ENCODE measurements at regions not wholly inside any gene's neighbourhood (a gene's known extent, or its start where the extent isn't known, plus 50 kb on each side); places are given as distances from the start of the nearest gene placed in this dataset.

GRCh38 chr12:89251342-89252271, 100.7 kb downstream of the DUSP6 start:
- no peak overlapping the region for H3K27ac Mint-ChIP-seq
- 89 to 94% methylated on average over 3 to 5 of the region's 6 CpGs for WGBS, 2 experiments (ENCODE audit: insufficient coverage in 1 of 2, insufficient read length in 1 of 2)
- H3K4me1 ChIP-seq (ENCODE audit: control insufficient read depth, insufficient read depth, low read length) = no peaks in the 10 kb centered on the region
- H3K4me3 Mint-ChIP-seq = no peak overlapping the region
- peaks cover 18% of the 10 kb centered on the region for H3K4me1 Mint-ChIP-seq
- H3K36me3 Mint-ChIP-seq (ENCODE audit: low read depth) = no peaks in the 10 kb centered on the region
- H3K4me3 ChIP-seq (ENCODE audit: low read length) = no peak overlapping the region
- H3K9me3 Mint-ChIP-seq = no peaks in the 10 kb centered on the region
- no peak overlapping the region for H3K9ac ChIP-seq (ENCODE audit: extremely low read depth, low read length, poor library complexity, severe bottlenecking)
- DNase-seq = no peak
- H3K27me3 ChIP-seq (ENCODE audit: control insufficient read depth, insufficient read depth, low read length, poor library complexity, severe bottlenecking) = no peaks in the 10 kb centered on the region
- no peaks in the 10 kb centered on the region for H3K27me3 Mint-ChIP-seq (ENCODE audit: insufficient read depth)
- H3K9me3 ChIP-seq (ENCODE audit: control insufficient read depth, low read length) = no peaks in the 10 kb centered on the region
- no peak for TF ChIP-seq CTCF (conservative IDR thresholded peaks at IDR 0.05)
- no peak overlapping the region for H3K27ac ChIP-seq (ENCODE audit: low read depth, low read length)
- H3K36me3 ChIP-seq (ENCODE audit: control insufficient read depth, insufficient read depth, low read length) = no peaks in the 10 kb centered on the region

- H3K9me3 Mint-ChIP-seq = no peaks in the 10 kb centered on the region
- no peaks in the 10 kb centered on the region for H3K27me3 Mint-ChIP-seq (ENCODE audit: insufficient read depth)
- no peak overlapping the region for H3K9ac ChIP-seq (ENCODE audit: extremely low read depth, low read length, poor library complexity, severe bottlenecking)
- no peak for TF ChIP-seq CTCF (conservative IDR thresholded peaks at IDR 0.05)
- no peak overlapping the region for H3K27ac ChIP-seq (ENCODE audit: low read depth, low read length)
- no peak overlapping the region for H3K27ac Mint-ChIP-seq
- H3K36me3 Mint-ChIP-seq (ENCODE audit: low read depth) = no peaks in the 10 kb centered on the region
- H3K4me3 ChIP-seq (ENCODE audit: low read length) = no peak overlapping the region
- H3K9me3 ChIP-seq (ENCODE audit: control insufficient read depth, low read length) = no peaks in the 10 kb centered on the region
- H3K4me1 Mint-ChIP-seq = peaks cover 24% of the 10 kb centered on the region
- no peak for DNase-seq
- H3K36me3 ChIP-seq (ENCODE audit: control insufficient read depth, insufficient read depth, low read length) = no peaks in the 10 kb centered on the region
- H3K4me3 Mint-ChIP-seq = no peak overlapping the region
- no peaks in the 10 kb centered on the region for H3K27me3 ChIP-seq (ENCODE audit: control insufficient read depth, insufficient read depth, low read length, poor library complexity, severe bottlenecking)
- no peaks in the 10 kb centered on the region for H3K4me1 ChIP-seq (ENCODE audit: control insufficient read depth, insufficient read depth, low read length)
These were observed 101.7 kb downstream of the DUSP6 start for GRCh38 chr12:89250636-89251035.

DNA sequence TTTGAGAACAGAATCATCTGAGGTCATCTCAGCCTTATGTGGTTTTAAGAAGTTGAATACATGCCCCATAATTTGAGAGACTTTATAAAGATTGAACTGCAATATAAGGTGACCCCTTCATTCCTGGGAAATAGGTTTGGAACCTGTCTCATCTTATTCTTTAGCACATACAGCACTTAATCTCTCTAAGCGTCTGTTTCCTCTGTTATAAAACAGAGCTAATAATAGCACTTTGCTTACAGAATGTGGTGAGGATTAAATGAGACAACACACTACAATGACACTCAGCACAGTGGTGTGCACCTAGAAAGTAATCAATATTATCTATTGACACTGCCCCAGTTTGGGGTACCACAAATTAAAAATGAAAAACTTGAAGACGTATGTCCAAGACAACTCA, 102.1 kb downstream of the DUSP6 start:
- H3K27ac Mint-ChIP-seq = no peak overlapping the region
- H3K9me3 Mint-ChIP-seq = no peaks in the 10 kb centered on the region
- H3K36me3 Mint-ChIP-seq (ENCODE audit: low read depth) = no peaks in the 10 kb centered on the region
- no peaks in the 10 kb centered on the region for H3K27me3 Mint-ChIP-seq (ENCODE audit: insufficient read depth)
- DNase-seq = no peak
- peaks cover 28% of the 10 kb centered on the region for H3K4me1 Mint-ChIP-seq
- no peak overlapping the region for H3K4me3 Mint-ChIP-seq
- no peaks in the 10 kb centered on the region for H3K27me3 ChIP-seq (ENCODE audit: control insufficient read depth, insufficient read depth, low read length, poor library complexity, severe bottlenecking)
- no peak overlapping the region for H3K27ac ChIP-seq (ENCODE audit: low read depth, low read length)
- no peak overlapping the region for H3K4me3 ChIP-seq (ENCODE audit: low read length)
- no peak overlapping the region for H3K9ac ChIP-seq (ENCODE audit: extremely low read depth, low read length, poor library complexity, severe bottlenecking)
- H3K4me1 ChIP-seq (ENCODE audit: control insufficient read depth, insufficient read depth, low read length) = no peaks in the 10 kb centered on the region
- no peak for TF ChIP-seq CTCF (conservative IDR thresholded peaks at IDR 0.05)
- H3K9me3 ChIP-seq (ENCODE audit: control insufficient read depth, low read length) = no peaks in the 10 kb centered on the region
- H3K36me3 ChIP-seq (ENCODE audit: control insufficient read depth, insufficient read depth, low read length) = no peaks in the 10 kb centered on the region
- WGBS, 2 experiments (ENCODE audit: insufficient coverage in 1 of 2, insufficient read length in 1 of 2) = 91% methylated on average over 2 of the region's 2 CpGs; no CpG with 5 or more reads in 1 of the 2 experiments
